HG02642 (cell line): ENCODE measurements at regions not wholly inside any gene's neighbourhood (a gene's known extent, or its start where the extent isn't known, plus 50 kb on each side); places are given as distances from the start of the nearest gene placed in this dataset.

ENCODE experiments used
- ATAC-seq: cut with Tn5 transposase; IDR thresholded peaks from one replicate; pipeline ENCODE4 v1.9.1; 2021; ENCODE audit warnings: mild to moderate bottlenecking; ENCODE audit not compliant: unreplicated experiment, poor library complexity

DNA sequence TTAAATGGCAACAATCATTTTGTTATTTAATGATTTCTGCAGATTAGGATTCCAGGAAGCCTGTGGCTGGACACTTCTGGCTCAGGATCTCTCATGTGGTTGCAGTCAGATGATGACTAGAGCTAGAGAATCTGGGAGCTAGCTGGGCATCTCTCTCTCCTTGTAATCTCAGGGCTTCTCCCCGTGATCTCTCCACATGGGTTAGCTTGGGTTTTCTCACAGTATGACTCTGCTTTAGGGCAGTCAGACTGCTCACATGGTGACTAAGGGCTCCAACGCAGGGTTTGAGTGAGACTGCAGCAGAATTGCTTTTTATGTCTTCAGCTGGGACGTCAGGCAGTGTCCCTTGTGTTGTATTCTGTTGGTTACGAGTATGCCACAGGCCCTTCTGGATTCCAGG, 361.4 kb downstream of the CBLL2 start:
- ATAC-seq, result no peak

DNA sequence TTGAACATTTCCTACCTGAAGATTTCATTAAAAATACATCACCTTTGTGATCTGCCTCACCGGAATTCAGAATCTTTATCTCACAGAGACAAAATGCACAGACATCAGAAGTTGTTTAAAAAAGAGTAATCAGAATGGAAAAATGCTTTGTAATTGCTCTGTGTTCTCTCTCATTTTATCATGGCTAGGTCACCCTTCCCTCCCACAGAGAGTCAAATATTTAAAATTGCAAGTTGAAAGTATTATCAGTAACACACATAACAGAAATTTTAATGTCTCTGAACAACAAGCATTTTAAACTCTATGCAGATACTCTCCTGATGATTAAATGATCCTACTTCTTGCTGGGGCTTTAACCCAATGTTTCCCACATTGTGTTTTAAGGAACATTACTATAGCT, 362.0 kb downstream of the CBLL2 start:
- no peak for ATAC-seq

DNA sequence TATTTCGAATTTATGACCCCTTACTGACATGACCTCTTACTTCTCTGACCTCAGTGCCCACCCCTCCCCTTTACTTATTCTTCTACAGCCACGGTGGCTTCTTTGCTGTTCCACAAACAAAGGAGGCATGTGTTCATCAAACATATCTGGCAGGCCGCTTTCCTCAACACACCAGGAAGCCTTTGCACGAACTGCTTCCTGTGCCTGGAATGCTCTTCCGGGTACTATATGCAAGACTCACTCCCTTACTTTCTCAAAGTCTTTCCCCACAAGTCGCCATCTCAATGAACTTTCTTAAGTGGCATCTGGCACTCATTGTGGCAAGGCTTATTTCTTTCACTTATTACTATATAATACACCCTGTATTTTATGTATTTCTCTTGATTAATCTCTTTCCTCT, 351.5 kb upstream of the DDX53 start:
- ATAC-seq, result no peak

DNA sequence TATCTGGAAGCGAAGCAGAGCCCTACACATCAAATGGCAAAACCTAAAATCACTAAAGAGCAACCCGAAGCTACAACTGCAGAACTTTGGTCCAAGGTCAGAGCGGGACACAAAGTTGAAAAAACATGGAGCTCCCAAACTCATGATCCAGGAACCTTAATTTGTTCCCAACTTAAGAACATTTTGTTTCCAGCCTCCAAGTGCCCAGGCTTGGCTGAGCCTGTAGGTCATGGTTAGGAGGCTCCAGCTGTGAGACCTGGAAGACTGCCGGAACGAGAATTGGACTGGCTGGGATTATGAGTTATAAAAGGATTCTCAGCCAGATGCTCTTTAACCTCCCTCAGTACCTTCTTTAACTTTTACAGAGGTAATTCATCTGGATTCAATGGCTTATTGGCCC, 349.1 kb upstream of the DDX53 start:
- ATAC-seq, result no peak

DNA sequence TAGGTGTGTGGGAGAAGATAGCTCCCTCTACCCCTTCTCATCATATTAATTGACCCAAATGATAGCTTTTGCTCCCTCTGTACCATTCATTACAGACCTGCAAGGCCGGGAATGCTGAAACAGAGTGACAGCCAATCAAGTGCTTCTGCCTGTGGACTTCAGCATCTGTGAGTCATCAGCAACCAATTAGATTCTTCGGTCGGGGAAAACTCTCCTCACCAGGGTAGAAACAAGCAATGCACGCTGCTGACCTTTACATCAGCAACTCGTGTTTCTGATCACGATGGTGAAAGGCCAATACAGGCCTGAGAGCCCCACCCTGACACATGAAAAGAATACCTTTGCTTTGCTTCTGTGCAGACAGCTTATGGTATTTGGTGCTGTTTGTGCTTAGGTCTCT, 347.2 kb upstream of the DDX53 start:
- no peak for ATAC-seq

DNA sequence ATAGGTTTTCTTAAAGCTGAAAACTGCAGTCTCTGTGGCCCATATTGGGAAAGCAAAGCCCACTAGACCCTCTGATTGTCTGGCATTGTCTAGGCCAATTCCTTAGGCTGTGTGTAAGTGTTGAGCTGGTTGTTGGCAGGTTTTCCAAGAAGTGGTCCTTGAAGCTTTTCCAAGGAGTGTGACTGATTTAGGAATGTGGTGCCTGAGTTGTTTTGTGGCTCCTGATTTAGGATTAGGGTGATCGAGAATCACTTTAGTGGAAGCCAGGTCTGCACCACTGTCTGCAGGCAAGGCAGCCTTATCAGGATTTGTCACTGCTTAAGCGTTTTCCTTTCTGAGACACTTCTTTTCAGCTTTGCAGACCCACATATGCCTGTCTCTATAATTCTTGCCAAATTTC, 339.0 kb upstream of the DDX53 start:
- ATAC-seq, result no peak

DNA sequence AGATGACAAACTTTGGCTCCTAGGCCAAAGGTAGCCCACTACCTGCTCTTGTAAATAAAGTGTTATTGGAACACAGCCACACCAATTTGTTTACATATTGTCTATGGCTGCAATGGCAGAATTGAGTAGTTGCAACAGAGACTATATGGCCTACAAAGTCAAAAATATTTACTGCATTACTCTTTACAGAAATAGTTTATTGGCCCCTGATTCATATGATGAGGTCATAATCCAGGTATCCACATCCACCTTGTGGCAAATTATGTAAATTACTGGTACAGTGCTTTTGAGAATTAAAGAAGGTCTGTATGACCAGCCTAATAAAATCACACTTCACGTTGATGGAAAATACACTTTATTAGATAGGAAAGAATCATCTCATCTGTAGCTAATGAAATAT, 337.0 kb upstream of the DDX53 start:
- ATAC-seq, result no peak

DNA sequence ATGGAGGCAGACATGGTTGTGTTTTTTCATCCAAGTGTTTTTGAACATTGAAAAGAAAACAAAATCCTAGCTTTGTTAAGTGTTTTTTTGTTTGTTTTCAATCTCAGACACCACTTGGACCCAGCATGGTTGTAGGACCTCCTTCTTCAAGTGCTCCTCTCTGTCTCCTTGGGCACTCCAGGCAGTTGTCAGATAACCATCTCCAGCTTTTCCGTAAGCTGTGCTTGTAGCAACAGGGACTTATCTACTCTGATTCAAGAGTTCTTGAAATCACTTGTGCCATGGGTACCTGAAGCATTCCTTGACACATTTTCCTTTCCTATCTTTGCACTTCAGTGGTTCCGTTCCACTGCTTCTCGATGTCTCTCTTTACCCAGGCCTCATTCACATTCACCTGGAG, 334.9 kb upstream of the DDX53 start:
- no peak for ATAC-seq

DNA sequence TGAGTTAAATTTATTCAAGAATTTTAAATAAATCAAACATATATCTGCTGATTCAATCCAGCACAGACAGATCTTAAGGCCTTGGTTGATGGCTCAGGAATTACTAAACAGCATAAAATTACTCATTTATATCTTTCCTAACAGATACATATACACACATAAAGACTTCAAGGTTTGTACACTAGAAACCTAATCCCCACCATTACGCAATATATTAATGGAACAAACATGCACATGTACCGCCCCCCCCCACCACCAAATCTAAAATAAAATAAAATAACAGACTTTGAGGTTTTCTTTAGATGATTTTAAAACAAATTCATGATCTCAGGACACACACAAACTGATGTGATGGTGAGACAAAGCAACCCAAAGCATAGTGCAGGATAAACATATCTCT, 333.9 kb upstream of the DDX53 start:
- ATAC-seq, result no peak

DNA sequence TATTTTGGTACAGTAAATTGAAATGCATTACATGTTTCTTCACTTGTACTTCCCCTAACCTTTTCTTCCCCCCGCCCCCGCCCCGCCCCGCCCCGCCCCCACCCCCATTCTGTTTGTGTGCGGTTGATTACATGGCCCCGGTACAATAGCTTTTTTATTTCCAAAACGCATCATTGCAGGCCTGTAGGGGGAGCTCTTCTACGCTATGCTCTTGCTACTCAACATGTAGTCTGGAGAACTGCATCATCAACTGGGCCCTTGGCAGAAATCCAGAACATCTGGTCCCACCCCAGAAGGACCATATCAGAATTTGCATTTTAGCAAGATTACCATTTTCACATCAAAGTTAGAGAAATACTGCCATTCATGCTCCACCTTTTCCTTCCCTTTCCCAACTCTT, 333.3 kb upstream of the DDX53 start:
- no peak for ATAC-seq

DNA sequence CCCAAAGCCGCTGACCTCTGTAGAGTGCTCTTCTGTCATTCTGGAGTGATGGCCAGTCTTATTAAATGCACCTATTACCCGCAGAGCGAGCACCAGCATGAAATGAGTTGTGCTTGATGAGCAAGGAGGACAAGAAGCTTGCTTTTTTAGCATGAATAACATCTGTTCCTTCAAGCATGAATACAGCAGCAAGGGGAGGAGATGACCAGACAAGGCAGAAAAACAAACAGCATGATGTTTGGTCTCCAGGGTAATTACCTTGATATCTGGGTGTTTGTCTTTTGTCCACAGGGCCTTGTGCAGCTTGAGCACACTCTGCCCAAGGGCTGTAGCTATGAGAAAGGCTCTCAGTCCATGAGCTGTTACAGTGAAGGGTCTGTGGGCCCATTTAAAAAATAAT, 324.8 kb upstream of the DDX53 start:
- no peak for ATAC-seq

DNA sequence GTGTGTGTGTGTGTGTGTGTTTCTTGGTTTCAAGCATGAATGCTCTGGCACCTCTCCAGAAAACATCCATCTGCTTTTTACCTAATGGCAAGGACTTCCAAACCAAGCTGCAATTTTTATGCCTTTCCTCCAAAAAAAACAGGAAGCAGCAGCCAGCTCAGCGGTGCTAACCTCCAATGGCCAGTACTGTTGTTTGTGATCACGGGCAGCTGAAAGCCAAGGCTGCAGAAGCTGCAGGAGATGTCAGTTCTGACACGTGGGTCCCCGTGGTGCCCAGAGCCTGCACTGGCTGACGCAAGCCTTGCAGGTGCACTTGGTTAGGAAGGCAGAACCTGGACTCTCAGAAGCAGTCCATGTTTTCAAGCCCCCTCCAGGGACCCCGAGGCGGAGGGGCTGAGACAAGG, 313.6 kb upstream of the DDX53 start:
- ATAC-seq, result no peak

DNA sequence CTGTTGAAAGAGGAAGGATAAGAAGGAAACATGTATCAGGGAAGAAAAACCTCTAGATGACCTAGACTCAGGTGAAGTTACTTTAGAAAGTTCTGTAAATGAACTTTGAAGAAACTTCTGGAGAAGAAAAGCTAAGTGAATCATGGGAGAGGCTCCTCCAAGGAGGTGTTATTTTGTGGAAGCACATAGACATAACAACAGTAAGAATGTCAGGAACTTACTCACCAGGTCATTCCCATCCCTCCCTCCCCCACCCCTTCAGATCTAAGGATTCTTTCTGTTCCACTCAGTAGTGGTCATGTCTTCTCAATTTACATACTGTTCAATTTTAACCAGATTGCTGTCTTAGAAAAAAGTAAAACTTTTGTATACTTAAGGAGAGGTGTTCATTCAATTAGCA, 310.5 kb upstream of the DDX53 start:
- ATAC-seq, result no peak

DNA sequence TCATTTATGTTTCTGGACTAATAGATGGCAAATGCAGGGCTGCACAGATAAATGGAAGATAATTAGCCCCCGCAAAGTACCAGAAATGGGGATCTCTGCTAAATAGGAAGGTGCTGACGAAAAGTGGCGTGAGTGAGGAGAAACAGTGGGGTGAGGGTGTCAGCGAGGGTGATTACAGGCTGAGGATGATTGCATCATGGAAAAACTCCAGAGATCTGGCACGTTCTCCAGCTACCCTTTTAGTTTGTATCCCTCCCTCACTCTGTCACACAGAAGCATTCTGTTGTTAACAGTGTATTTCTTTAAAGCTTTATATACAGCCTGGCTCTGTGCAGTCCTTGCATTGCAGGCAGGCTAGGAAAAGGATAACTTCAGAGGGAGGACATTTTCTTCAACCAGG, 309.6 kb upstream of the DDX53 start:
- no peak for ATAC-seq

DNA sequence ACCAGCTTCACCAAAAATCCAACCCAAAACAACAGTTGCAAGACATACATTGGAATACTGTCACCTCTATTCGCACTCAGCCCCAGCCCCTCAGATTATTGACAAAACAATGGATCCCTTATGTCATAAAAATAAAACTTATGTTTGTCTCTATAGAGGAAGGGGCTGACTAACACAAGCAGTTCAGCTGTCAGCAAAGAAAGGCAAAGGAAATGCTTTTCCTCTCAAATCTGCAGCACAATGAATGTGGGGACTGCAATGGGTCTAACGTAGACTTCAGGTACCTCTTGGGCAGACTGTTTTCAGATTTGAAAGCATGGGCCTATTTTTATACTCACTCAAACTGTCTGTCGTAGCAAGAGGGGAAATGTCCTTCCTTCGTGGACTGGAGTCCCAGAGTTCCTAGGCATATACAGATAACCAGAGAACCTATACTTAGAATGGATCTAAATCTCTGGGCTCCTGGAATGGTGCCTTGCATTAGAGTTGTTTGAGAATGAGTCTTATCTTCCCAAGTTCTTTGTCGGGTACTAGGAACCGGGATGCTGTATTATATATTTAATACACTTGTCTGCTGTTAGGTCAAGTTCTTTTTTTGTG, 307.7 kb upstream of the DDX53 start:
- ATAC-seq, result no peak

DNA sequence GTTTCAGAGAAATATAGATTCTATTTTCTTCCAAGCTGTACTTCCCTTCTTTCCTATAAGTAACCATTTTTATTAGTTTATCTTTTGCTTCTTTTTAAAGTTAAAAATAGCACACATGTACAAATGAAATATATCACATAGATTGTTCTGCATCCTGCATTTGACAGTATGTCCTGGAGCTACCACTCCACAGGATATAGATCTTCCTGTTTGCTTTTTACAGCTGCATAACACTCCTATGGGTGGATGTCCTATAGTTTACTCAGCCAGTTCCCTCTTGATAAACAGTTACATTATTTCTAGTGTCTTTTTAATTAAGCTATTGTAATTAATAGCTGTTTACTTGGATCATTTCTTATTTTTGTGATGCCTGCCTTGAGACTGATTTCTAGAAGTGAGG, 301.6 kb upstream of the DDX53 start:
- no peak for ATAC-seq

DNA sequence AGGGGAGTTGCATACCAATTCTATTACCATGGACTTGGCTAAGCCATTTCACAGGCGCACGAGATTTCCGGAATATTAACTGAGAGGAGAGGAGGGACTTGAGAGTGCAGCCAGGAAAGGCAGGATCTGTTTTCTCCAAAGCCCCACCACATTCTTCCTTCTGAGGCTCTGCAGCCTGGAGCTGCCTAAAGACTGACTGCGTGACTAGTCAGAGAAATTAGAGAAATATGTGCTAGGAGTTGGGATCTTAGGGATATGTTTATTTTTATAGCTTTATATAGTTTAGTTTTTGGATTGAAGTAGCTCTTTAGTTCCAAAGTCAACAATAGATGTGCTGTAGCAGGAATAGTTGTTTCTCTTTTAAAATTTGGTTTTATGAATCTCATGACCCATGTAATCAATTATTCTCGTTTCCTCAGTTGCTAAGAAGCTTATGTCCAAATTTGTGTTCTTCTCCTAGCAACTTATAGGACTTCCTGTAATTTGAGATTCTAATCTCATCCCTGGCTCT, 300.1 kb upstream of the DDX53 start:
- ATAC-seq, result no peak

DNA sequence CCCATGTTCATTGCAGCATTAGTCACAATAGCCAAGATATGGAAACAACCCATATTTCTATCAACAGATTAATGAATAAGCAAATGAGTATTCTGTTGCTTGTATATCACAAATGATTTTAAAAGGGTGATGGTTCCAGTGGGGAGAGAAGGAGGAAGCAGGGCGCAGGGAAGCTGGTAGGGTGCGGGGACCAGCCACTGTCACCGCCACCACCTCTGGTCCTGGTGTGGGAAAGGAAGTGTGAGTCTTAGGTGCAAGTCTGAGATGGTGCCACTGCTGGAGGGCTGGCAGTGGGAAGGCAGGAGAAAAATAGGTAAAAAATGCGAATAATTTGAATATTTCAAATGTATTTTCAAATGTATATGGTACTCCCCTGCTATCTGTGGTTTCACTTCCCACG, 286.8 kb upstream of the DDX53 start:
- no peak for ATAC-seq

DNA sequence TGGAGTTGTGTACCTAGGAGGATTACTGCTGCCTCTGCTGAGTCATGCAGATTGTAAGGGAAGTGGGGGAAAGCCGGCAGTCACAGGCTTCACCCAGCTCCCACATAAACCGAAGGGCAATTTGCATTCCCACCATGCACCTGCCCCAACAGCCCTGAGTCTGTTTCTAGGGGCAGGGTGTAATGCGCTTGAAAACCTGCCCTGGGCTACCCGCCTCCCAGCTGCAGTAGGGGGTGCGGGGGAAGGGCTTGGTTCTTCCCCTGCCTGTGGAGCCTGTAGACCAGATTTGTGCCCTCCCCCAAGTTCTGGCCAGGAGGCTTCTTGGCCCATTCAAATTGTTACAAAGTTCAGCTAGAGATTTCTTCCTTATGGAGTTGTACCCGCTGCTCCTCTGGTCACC, 269.2 kb upstream of the DDX53 start:
- no peak for ATAC-seq

DNA sequence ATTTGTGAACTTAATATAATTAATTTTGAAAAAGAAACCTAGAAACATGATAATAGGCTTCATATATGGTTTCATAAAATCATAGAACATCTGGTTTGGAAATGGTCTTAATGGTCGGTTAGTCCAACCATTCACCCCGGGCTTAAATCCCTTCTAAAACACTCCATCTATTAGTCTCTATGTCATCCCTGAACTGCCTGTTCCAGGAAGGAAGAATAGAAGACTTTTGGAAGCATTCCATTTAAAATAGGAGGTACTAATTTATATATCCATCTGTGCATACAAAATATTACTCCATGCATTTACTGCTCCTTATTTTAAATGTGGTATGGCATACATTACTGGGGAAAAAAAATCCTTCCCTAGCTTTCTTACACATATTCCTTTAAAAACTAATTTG, 262.2 kb upstream of the DDX53 start:
- no peak for ATAC-seq

DNA sequence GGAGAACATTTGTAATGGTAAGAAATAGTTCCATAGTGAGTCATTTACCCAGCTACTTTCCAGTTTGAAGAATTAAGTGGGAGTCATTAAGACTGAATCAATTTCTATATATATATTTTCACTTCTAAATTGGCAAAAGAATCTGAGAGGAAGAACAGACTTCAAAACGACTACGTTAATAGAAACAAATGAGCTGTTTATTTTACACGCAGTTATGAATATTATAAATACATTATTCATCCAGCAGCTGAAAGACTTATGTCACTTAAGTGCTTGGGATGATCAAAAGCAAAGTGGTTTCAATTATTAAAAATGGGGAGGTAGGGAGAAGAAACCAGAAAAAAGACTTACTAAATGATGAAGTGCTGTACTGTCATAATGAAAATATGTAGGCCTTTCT, 260.5 kb upstream of the DDX53 start:
- ATAC-seq, result no peak

DNA sequence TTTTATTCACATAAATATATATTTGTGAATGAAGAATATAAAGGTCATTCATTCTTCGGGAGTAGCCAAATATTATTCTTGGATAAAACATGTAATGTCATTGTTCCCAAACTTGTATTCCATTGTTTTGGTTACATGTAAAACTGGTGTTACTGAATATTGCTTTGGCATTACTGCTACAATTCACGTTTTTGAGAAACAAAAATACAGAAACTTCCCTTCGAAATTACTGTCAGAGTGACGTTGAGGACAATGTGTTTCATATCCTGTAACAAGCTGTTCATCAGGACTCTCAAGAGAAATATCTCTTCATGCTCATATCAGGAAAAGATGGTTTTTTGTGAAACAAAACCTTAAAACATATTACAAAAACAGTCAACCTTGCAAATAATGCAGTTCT, 258.9 kb upstream of the DDX53 start:
- no peak for ATAC-seq

DNA sequence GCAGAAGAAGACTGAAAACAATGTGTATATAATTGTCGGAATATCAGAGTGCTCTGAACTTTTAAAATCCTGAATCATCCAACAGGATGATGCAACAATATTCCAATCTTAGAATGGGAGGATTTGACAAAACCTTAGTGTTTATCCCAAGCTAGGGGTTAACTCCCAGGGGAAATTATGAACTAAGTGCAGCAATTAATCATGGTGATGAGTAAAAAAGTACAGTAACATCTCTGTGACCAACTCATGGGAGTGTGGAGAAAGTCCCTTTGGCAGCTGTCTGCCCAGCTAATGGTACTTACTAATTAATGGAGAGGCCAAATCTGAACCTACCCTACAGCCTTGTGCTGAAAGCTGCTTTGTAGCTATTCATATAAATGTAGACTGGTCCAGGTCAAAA, 257.6 kb upstream of the DDX53 start:
- no peak for ATAC-seq
